Fibroblast of mammary gland (primary cell): ENCODE measurements at regions not wholly inside any gene's neighbourhood (a gene's known extent, or its start where the extent isn't known, plus 50 kb on each side); places are given as distances from the start of the nearest gene placed in this dataset.

Experiments used
- DNase-seq: peaks from one replicate; pipeline ENCODE4 v3.0.0-alpha.2; 2010; ENCODE audit warnings: low read depth
- H3K4me3 ChIP-seq: 2 replicates; pipeline ENCODE4 v1.5.1; 2011; ENCODE audit warnings: low read depth, mild to moderate bottlenecking, low read length, moderate library complexity; ENCODE audit not compliant: control insufficient read depth
- TF ChIP-seq, protein P1 (sequence below): conservative IDR thresholded peaks from 2 replicates; pipeline ENCODE4 v1.5.1; 2011; ENCODE audit warnings: low read depth, low read length, inconsistent platforms; ENCODE audit not compliant: control insufficient read depth, insufficient read depth

- TF ChIP-seq, protein P1, sequence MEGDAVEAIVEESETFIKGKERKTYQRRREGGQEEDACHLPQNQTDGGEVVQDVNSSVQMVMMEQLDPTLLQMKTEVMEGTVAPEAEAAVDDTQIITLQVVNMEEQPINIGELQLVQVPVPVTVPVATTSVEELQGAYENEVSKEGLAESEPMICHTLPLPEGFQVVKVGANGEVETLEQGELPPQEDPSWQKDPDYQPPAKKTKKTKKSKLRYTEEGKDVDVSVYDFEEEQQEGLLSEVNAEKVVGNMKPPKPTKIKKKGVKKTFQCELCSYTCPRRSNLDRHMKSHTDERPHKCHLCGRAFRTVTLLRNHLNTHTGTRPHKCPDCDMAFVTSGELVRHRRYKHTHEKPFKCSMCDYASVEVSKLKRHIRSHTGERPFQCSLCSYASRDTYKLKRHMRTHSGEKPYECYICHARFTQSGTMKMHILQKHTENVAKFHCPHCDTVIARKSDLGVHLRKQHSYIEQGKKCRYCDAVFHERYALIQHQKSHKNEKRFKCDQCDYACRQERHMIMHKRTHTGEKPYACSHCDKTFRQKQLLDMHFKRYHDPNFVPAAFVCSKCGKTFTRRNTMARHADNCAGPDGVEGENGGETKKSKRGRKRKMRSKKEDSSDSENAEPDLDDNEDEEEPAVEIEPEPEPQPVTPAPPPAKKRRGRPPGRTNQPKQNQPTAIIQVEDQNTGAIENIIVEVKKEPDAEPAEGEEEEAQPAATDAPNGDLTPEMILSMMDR: no peak
- DNase-seq: peak; percentile 0
- H3K4me3 ChIP-seq: no peak overlapping the region
These were observed 69.5 kb downstream of the NKX2-1 start for GRCh38 chr14:36450550-36450949.

DNA sequence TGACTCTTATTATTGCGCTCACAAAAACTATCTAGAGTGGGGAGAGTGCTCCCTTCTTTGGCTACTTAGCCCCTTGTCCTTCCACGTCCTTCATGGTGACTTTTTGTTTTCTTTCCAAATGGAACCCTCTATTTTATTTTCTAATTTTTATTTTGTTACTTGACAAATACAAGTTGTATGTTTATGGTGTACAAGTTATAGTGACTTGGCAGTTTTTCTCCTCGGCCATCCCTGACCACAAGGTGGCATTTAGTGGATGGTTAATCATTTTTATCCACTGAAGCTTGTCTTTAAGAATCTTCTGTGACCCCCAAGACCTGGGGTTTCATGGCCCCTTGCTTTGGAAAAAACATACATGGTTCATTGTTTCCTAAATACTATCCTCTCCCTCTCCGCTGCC, 70.1 kb downstream of the NKX2-1 start:
- DNase-seq: no peak
- TF ChIP-seq, protein P1: no peak
- no peak overlapping the region for H3K4me3 ChIP-seq

- H3K4me3 ChIP-seq: no peak overlapping the region
- no peak for DNase-seq
- TF ChIP-seq, protein P1: no peak
These were observed 76.7 kb downstream of the NKX2-1 start for GRCh38 chr14:36443374-36443773.

DNA sequence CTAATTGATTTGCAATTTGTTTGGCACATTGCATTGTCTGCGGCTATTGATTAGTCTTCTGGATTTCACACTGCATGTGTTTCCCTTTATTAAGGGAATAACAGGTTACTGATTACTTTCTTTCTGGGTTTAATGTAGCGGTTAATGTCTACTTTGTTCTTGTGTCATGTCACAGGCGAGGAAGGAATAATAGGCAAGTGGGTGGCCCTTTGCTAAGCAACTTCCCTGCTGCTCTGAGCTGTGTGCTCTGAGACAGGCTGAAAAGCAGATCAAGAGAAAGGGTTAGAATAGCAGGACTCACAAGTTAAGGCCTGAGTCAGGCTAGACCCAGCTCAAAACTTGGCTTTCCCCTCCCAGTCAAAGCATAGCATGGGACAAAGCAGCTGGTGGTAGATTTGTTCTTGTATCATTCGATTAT, 77.2 kb downstream of the NKX2-1 start:
- H3K4me3 ChIP-seq: no peak overlapping the region
- no peak for DNase-seq
- TF ChIP-seq, protein P1: no peak

DNA sequence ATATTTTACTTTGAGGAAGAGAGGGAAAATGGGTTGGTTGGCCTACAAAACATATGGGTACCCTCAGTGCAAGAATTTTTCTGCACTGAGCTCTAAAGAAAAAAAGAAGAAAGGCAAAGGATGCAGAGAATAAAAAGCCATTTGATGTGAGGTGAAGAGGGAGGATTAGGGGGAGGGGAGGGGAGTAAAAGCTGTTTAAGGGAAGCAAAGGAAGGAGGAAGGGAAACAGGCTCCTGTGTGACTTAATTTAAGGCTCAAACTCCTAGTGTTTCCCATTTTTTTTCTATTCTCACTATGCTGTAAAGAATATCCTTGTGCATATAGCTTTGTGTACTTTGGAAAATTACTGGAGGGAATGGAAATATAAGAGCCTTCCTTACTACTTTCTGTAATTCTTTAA, 78.7 kb downstream of the NKX2-1 start:
- TF ChIP-seq, protein P1: no peak
- H3K4me3 ChIP-seq: no peak overlapping the region
- DNase-seq: no peak

DNA sequence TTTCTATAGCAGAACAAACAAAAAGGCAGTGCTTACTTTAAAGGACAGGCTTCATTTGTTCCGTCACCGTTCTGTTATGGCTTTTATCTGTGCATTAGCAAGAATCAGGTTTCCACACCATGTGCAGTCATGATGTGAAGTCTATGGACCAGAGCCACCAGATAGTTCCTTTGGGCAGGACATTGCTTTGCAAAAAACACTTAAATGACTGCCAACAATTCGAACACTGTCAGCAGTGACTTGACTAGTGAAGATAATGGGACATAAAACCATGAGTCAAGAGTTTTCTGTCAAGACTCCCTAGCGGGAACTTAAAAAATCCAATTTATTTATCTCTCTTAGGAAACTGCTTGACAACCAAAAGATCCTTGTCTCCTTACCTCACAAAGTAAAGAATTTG, 80.3 kb downstream of the NKX2-1 start:
- TF ChIP-seq, protein P1: no peak
- H3K4me3 ChIP-seq: no peak overlapping the region
- DNase-seq: no peak

- TF ChIP-seq, protein P1: no peak
- DNase-seq: no peak
- no peak overlapping the region for H3K4me3 ChIP-seq
These were observed 81.1 kb downstream of the NKX2-1 start for GRCh38 chr14:36438883-36439282.
